GM13977 (cell line): ENCODE measurements at regions not wholly inside any gene's neighbourhood (a gene's known extent, or its start where the extent isn't known, plus 50 kb on each side); places are given as distances from the start of the nearest gene placed in this dataset.

Experiments
- DNase-seq: peaks from one replicate; pipeline ENCODE4 v3.0.0; 2012; ENCODE audit warnings: low spot score
- CTCF ChIP-seq: IDR thresholded peaks from 2 replicates; pipeline ENCODE4 v1.5.1; 2012; ENCODE audit warnings: mild to moderate bottlenecking, control low read depth; ENCODE audit not compliant: insufficient read depth; ENCODE audit errors: extremely low read depth, missing control alignments
- in situ Hi-C: fragments of 300-500 bp; cut with MboI; formaldehyde crosslinking; loops from one replicate; pipeline ENCODE4 v1.12.0; 2022; ENCODE audit warnings: low sequenced_read_pairs, low pct_unique_long_range_greater_than_20kb, mixed read lengths, inconsistent platforms; ENCODE audit not compliant: unreplicated experiment

- TF ChIP-seq CTCF: no peak
- DNase-seq: no peak
- in situ Hi-C loops: no loop called here
Measured at GRCh38 chr7:10821156-10821555, 152.5 kb upstream of the PHF14 start.

DNA sequence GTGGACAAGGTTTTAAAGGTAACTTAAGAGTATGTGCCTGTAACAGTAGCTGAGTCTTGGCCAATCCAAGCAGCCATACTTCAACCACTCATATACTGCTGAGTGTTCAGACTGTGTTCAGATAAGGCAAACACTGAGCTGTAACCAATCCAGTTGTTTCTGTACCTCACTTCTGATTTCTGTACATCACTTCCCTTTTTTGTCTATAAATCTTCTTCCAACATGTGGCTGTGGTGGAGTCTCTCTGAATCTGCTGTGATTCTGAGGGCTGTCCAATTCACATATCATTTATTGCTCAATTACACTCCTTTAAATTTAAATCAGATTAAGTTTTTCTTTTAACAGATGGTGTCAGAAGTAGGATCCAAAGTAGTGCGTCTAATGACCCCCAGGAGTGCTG, 149.5 kb upstream of the PHF14 start:
- DNase-seq: no peak
- no peak for TF ChIP-seq CTCF

DNA sequence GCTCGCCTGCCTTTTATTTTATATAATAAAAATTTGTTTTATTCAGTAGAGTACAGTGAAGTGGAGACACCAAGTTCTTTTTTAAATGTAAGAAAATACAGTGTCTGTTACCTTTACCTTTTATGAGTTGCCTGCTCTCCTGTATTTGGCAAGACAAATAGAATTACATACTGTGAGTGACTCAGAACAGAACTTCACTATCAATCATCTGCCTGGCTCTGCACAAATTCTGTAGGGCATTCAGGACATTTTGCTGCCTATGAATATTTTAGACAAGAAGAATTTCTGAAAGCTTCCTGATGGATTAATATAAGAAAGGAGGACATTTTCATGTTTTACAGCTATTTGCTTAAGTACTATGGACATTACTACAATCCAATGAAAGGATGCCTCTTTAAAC, 135.4 kb upstream of the PHF14 start:
- in situ Hi-C loops: no loop called here
- no peak for DNase-seq
- TF ChIP-seq CTCF: no peak

More for the DNA sequence above, 149.5 kb upstream of the PHF14 start:
- in situ Hi-C loops: no loop called here

- no peak for DNase-seq
- in situ Hi-C loops: no loop called here
- TF ChIP-seq CTCF: no peak
Measured at GRCh38 chr7:10845225-10845624, 128.4 kb upstream of the PHF14 start.

DNA sequence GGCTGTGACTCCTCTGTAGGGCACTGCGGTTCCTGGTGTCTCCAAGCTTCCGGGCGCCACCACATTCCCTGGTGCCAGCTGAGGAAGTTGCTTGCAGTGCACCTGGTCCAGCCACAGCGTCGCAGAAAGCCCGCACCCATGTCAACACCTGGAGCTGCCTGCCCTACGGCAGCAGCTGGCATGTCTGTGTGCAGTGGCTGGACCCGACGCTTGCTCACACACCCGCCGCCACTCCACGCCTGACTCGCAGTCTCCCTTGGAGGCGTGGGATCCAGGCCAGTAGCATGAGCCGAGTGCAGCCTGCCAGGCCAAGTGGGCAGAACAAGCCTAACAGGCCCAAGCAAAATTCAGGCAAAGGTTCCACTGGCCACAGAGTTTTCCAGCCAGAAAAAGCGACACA, 118.1 kb upstream of the PHF14 start:
- DNase-seq: no peak
- TF ChIP-seq CTCF: no peak
- in situ Hi-C loops: no loop called here

DNA sequence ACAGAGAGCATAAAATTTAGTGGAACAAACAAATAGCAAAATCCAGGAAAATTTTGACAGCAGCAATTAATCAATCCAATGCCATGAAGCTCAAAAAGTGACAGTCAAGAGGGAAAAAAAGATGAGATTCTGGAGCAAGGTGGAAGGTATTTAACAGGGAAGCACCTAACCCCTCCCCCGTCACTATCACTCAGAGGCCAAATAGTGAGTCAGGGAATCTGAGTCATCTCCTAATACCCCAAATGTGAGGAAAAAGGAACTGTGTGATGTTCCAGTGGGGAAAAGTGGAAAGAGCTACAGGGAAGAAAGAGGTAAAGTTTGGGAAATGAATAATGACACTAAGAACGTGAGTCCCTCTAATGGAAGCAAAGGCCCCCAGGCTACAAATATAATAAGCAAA, 113.2 kb upstream of the PHF14 start:
- DNase-seq: no peak
- no peak for TF ChIP-seq CTCF
- in situ Hi-C loops: no loop called here

GRCh38 chr7:10863476-10863875, 110.2 kb upstream of the PHF14 start:
- no peak for DNase-seq
- TF ChIP-seq CTCF: no peak
- in situ Hi-C loops: no loop called here
